ENCODE measurements at regions not wholly inside any gene's neighbourhood (a gene's known extent, or its start where the extent isn't known, plus 50 kb on each side); places are given as distances from the start of the nearest gene placed in this dataset.
A peak's percentile ranks its signal among the peaks of the same experiment; 100 is the strongest.
"Not testable (repeated sequence)": the region's sequence is repeated elsewhere in the genome, so short reads cannot be mapped to it uniquely, and the experiment has no call there.

DNA sequence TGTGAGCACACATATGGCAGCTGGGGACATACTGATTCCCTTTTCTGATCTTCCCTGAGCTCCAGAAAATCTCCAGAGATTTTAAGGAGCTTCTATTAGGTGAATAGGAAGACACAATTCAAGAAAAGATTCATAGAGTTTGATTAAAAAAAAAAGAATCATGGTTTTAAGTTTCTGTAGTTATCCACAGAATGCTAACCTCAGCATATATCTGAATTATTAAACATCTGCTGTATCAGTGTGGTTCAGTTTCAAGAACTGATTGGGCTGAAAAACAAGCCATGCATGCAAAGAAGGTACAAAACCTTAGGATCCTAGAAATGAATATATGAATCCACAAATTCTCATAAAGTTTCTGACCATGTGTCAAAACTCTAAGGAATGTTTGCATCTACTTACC is 94.1 kb upstream of the ZNF438 start:
- no peak for DNase-seq

- no peak for DNase-seq
Observed at GRCh38 chr10:31126593-31126992, 94.9 kb upstream of the ZNF438 start.

- DNase-seq: no peak
Observed at GRCh38 chr10:31128536-31128935, 96.9 kb upstream of the ZNF438 start.

- no peak for DNase-seq
Observed at GRCh38 chr10:31129271-31129670, 97.6 kb upstream of the ZNF438 start.

GRCh38 chr10:31129880-31130405 is 98.3 kb upstream of the ZNF438 start:
- DNase-seq: no peak

- no peak for DNase-seq
Observed at GRCh38 chr10:31130406-31130805, 98.7 kb upstream of the ZNF438 start.

DNA sequence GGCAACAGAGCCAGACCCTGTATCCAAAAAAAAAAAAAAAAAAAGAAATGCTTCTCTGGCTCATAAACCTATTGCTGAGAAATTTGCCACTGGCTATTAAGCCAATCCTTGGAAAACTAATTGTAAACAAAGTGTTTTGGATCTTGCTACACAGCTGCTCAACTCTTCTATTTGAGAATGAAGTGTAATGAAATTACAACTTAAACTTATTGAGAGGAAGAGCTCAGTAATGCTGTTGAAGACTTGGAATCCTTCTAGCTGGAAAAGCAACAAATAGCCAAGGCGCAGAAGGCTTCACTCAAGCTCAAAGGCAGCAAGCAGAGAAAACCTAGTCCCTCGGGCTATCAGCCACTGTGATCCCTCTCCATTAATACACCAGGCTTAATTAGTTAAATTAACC is 99.6 kb upstream of the ZNF438 start:
- DNase-seq: no peak

DNA sequence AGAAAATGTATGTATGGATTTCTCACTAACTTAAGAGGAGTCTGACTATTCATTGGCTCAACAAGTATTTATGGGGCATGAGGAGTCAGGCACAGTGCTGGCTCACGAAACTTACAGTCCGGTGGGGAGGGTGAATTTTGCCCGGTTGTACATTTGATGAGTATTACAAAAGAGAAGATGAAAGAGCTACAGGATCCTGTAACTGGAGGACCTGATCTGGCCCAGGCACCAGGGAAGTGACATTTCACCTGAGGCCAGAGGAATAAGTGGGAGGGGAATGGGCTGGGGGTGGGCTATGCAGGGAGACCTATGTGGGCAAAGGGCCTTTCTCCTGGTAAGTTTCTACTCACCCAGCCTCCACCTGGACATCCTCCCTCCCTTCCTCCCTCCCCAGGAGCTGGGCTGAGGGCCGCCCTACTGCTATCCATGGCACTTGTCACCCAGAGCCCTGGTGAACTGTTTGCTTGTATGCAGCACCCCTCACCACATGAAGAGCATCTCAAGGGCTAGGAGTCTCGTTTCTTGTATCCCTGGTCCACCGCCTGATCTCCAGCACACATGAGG is 101.1 kb upstream of the ZNF438 start:
- DNase-seq: no peak

DNA sequence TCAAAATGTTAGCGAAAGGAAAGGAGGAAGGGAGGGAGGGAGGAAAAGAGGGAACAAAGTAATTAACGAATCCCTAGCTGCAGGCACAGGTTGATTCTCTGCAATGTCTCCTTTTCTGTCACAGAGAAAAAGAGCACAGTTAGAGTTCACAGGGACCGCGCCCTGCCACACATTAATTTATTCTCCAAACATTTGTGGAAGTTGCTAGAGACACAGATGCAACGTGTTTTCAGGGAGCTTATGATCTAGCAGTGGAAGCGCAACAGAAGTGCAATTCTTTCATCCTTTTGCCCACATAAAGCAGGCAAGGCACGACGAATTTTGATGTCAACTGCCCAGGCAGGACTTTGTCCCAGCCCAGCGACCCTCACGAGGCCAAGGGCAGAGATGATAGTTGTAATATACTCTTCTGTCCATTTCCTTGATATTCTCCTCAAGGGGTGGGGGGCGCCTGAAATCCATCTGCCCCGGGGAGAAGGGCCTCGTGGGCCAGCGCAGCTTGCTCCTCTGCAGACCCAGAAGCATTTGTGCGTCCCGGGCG is 101.7 kb upstream of the ZNF438 start:
- no peak for DNase-seq

GRCh38 chr10:31133792-31134310 is 102.2 kb upstream of the ZNF438 start:
- peak; percentile 66 for DNase-seq

DNA sequence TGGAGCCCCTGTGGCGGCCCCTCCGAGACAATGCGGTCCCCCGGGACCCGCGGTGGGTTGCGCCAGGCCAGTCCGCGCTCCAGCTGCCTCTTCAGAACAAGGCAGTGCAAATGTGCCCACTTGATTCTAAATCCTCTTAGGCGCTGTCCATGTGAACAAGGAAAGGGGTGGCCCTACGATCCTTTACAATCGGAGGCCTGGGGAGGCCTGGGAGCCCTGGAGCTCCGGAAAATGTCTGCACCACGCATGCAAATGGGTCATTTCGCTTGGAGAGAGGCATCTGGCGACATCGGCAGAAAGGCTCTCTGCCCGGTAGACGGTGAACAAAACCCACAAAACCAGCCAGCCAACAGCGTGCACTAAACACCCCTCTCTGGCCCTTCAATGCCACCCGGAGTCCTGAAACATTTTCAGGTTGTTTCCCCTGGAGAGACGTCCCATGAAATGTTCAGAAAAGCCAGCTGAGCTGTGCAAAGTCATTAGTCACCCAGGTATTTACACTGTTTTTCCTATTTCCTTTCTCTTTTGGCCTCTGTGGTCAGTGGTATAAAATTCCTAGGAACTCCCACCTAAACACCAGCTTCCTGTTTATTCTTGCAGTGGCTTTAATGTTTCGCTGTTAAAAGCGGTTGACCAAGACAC is 102.8 kb upstream of the ZNF438 start:
- peak; percentile 17 for DNase-seq

GRCh38 chr10:31135171-31135570 is 103.5 kb upstream of the ZNF438 start:
- DNase-seq: no peak

DNA sequence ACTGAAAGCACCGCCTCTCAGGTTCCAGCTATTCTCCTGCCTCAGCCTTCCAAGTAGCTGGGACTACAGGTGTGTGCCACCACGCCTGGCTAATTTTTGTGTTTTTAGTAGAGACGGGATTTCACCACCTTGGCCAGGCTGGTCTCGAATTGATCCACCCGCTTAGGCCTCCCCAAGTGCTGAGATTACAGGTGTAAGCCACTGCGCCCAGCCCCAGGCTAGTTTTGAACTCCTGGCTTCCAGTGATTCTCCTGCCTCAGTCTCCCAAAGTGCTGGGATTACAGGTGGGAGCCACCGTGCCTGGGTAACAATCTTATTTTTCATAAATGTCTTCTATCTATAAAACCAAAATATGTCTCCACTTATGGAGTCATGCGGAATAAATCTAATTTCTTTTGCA is 104.1 kb upstream of the ZNF438 start:
- DNase-seq: not testable (repeated sequence)

DNA sequence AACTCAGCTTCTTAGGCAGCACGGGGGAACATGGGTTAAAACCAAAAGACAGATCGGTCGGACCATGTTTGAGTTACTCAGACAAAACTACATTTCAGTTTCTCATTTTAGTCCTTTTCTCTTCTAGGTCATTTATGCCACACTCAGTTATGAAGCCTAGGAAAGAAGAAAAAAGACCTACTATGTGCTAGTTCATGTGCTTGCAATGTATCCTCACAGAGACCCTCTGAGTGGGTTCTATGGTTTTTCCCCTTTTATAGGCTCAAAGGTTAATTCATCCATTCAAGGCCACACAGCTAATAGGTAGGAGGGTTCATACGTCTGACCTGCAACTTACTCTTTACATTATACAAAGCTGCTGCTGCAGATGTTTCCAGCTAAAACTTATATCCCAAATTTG is 104.7 kb upstream of the ZNF438 start:
- no peak for DNase-seq

DNA sequence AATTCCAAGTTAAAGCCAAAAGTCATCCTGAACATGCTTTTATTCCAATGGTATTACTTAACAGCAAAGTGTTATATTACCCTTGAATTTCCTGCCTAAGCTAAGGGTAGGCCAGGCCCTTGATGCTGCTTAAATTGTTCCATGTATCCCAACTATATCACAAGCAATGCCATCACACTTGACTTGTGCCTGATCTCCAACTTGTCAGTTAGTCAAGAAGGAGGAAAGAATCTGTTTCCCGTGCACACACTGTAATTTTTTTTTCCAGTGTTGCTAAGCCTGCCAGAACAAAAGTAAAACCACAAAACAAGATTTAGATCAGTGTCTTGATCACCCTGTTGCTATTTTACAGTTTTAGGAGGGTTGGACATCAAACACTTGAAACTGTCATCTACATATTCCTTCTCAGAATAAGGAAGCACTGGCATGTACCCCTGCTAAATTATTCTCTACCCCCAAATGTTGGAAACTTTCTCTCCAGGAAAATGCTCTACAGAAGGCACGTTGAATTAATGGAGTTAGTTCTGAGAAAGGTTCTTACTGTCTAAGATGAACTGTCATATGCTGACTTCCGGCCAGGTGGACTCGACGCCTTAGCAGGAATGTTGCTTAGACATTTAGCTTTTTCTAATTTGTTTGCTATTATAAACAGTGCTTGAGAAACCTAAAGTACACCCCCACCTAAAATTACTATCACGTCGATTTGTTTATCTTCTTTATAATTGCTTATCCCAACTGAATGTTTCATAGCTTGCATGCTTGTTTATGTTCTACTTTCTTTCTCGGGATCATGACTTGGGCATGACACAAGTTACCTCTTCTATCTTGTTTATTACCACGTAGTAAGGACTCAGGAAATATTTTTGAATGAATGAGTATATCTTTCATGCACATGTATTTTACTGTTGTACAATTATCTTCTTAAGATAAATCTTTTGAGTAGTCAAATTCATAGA is 105.5 kb upstream of the ZNF438 start:
- DNase-seq: no peak

GRCh38 chr10:31138026-31138553 is 106.4 kb upstream of the ZNF438 start:
- no peak for DNase-seq

- DNase-seq: no peak
Observed at GRCh38 chr10:31139497-31139896, 107.8 kb upstream of the ZNF438 start.

DNA sequence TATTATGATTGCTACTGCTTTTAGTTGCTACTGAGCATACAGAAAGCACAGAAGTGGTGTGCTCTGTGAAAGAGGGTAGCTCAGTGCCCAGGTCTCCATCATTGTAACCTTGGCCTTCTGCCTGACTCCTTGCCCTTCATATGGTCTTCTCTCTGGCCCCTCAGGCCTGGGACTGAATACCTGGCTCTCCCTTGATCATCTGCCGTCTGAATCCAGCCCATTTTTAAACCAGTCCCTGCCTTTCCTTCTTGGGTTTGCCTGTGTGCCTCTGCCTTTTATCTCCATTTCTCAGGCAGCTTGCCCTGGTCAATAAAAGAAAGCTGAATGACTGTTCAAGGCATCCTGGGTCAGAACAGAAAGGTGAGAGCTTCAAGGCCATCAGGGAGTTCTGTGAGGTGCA is 109.1 kb upstream of the ZNF438 start:
- no peak for DNase-seq

DNA sequence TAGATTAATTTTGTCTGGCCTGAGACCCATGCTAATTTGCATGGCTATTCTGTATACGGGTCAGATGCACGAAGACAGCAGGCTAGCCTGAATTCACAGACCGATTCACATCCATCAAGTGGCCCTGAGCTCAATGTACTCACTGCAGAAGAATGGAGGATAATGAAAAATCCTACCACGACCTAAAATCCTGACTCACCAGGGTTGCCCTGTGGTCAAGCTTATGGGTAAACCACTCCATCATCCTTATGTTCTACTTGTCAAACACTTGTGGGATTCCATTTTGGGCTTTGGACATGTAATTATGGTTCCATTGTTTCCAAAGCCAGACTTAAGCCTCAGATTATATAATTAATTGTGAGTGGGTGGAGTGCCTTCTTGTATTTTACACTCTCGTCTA is 110.4 kb upstream of the ZNF438 start:
- DNase-seq: no peak

- DNase-seq: no peak
Observed at GRCh38 chr10:31143331-31143935, 111.8 kb upstream of the ZNF438 start.

- no peak for DNase-seq
Observed at GRCh38 chr10:31145986-31146385, 114.3 kb upstream of the ZNF438 start.

- no peak for DNase-seq
Observed at GRCh38 chr10:31146491-31147209, 115.0 kb upstream of the ZNF438 start.
